ENCODE measurements at regions not wholly inside any gene's neighbourhood (a gene's known extent, or its start where the extent isn't known, plus 50 kb on each side); places are given as distances from the start of the nearest gene placed in this dataset.
"Not testable (repeated sequence)": the region's sequence is repeated elsewhere in the genome, so short reads cannot be mapped to it uniquely, and the experiment has no call there.

DNA sequence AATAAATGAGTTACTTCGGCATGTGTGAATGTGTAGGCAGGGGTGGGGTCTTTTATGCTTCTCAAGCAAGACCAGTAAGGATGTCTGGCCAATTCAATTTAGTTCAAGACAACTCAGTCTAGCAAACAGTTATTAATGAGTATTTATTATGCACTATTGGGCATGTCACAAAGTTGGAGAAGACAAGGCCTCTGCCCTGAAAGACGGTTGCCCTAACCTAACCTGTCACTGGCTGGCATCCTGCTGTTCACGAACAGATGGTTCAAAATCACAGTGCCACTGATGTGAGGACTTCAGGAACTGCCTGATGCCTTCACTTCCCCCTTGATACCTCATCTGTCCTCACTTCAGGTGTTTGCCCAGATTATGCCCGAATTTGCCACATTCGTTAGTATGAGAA is 217.8 kb downstream of the SOX2 start:
- no peak overlapping the region for H3K4me3 ChIP-seq (ENCODE audit: low read depth, low read length)
- no peak for DNase-seq (ENCODE audit: low read depth)

DNA sequence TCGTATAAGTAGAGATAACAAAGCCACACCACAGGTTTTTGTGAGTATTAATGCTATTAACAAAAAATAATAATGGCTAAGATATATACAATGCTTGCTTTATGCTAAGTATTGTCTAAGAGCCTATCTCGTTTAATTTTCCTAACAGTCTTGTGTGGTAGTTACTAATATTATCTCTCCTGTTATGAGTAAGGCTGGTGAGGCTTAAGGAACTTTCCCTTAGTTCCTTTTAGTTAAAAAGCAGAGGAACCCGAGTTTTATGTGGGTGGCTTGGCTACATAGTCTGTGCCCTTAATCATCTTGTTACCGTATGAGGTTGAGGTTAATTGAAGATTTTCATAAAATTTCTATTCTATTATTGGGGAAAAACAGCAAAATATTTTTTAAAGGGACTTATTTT is 218.4 kb downstream of the SOX2 start:
- TF ChIP-seq, protein P1, sequence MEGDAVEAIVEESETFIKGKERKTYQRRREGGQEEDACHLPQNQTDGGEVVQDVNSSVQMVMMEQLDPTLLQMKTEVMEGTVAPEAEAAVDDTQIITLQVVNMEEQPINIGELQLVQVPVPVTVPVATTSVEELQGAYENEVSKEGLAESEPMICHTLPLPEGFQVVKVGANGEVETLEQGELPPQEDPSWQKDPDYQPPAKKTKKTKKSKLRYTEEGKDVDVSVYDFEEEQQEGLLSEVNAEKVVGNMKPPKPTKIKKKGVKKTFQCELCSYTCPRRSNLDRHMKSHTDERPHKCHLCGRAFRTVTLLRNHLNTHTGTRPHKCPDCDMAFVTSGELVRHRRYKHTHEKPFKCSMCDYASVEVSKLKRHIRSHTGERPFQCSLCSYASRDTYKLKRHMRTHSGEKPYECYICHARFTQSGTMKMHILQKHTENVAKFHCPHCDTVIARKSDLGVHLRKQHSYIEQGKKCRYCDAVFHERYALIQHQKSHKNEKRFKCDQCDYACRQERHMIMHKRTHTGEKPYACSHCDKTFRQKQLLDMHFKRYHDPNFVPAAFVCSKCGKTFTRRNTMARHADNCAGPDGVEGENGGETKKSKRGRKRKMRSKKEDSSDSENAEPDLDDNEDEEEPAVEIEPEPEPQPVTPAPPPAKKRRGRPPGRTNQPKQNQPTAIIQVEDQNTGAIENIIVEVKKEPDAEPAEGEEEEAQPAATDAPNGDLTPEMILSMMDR (IDR thresholded peaks at IDR 0.05; ENCODE audit: insufficient read depth, low read length) = no peak
- DNase-seq (ENCODE audit: low read depth) = no peak
- H3K4me3 ChIP-seq (ENCODE audit: low read depth, low read length) = no peak overlapping the region

More for the DNA sequence above, 217.8 kb downstream of the SOX2 start:
- TF ChIP-seq, protein P1 (IDR thresholded peaks at IDR 0.05; ENCODE audit: insufficient read depth, low read length) = no peak

DNA sequence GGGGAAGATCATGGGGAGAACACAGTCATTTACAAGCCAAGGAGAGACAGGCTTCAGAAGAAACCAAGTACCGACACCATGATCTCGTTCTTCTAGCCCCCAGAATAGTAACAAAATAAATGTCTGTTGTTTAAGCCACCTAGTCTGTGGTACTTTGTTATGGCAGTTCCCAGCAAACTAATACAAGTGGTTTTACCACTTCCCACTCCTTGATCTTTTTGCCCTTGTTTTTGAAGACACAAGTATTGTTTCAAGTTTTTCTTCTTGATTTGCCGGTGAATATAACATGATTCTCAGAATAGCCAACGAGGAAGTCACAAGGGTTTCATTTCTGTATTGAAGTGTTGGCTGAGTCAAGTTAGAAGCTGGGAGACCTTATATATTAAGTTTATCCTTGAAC is 220.3 kb downstream of the SOX2 start:
- DNase-seq (ENCODE audit: low read depth) = no peak
- TF ChIP-seq, protein P1 (IDR thresholded peaks at IDR 0.05; ENCODE audit: insufficient read depth, low read length) = no peak
- no peak overlapping the region for H3K4me3 ChIP-seq (ENCODE audit: low read depth, low read length)

DNA sequence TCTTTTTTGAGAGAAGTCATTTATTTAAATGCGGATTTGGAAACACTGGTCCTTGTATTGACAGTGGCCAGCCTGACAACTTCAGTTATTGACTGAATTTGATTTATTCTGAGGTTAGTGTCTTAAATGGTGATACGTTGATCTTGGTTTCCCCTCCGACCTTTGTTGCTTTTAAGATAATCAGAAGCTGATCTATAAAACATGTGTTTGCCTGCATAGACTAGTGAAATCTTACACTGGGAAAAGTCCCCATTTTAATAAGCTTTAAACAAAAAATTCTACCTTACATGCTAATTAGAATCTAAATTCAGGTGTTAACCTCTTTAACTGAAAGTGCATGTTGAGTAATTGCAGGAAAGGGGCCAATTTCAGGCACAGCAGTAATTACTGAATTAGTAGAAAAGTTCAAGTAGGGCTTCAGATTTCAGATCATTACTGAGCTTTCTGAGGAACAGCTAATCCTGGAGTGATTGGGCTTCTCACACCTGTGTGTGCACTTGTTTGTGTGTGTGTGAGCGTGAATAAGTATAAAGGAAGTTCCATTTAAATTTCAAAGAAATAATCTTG is 221.4 kb downstream of the SOX2 start:
- TF ChIP-seq, protein P1 (IDR thresholded peaks at IDR 0.05; ENCODE audit: insufficient read depth, low read length) = no peak
- H3K4me3 ChIP-seq (ENCODE audit: low read depth, low read length) = no peak overlapping the region
- DNase-seq (ENCODE audit: low read depth) = no peak

DNA sequence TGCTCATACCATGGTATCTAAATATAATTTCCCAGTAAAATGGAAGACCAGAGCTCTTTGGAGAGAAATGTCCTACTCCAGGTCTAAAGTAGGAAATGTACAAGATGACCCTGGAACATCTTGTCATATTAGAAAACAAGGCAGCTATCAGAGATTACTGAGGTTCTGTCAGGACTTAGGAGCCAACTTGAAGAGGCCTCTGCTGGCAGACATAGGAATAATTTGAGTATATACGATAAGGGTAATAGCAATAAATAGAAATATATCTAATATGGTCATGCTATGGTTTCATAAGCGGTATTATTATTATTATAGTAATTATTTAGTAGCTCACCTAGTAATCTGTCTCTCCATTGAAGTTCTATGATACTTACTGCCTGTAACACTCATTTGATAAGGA is 224.2 kb downstream of the SOX2 start:
- no peak overlapping the region for H3K4me3 ChIP-seq (ENCODE audit: low read depth, low read length)
- TF ChIP-seq, protein P1 (IDR thresholded peaks at IDR 0.05; ENCODE audit: insufficient read depth, low read length) = no peak

DNA sequence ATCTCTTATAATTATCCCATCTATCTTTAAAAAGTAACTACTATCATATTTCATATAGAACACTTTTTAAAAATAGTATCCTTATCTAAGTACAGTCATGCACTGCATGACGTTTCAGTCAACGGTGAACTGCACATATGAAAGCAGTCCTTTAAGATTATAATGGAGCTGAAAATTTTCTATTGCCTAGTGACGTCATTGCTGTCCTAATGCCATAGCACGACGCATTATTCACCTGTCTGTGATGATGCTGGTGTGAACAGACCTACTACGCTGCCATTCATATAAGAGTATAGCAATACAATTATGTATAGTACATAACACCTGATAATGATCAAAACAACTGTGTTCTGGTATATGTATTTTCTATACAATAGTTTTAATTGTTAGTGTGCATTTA is 225.0 kb downstream of the SOX2 start:
- DNase-seq (ENCODE audit: low read depth) = no peak
- TF ChIP-seq, protein P1 (IDR thresholded peaks at IDR 0.05; ENCODE audit: insufficient read depth, low read length) = no peak
- no peak overlapping the region for H3K4me3 ChIP-seq (ENCODE audit: low read depth, low read length)

More for the DNA sequence above, 224.2 kb downstream of the SOX2 start:
- DNase-seq (ENCODE audit: low read depth) = no peak

DNA sequence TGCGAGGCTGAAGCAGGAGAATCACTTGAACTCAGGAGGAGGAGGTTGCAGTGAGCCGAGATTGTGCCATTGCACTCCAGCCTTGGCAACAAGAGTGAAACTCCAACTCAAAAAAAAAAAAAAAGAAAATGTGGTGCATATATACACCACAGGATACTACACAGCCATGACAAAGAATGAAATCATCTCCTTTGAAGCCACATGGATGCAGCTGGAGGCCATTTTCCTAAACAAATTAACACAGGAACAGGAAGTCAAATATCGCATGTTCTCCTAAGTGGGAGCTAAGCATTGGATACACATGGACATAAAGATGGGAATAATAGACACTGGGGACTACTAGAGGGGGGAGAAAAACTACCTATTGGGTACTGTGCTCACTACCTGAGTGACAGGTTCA is 226.9 kb downstream of the SOX2 start:
- H3K4me3 ChIP-seq (ENCODE audit: low read depth, low read length); DNase-seq (ENCODE audit: low read depth): not testable (repeated sequence)

Measured in fibroblast of the aortic adventitia (primary cell).